Nephron (organoid): ENCODE measurements at regions not wholly inside any gene's neighbourhood (a gene's known extent, or its start where the extent isn't known, plus 50 kb on each side); places are given as distances from the start of the nearest gene placed in this dataset.

Source experiments
- H3K27ac Mint-ChIP-seq, 3 experiments: 2 replicates each; pipeline ENCODE4 v1.8.0; 2020; ENCODE audit warnings: mixed read lengths in 3 of 3, mild to moderate bottlenecking in 2 of 3, moderate library complexity in 1 of 3
- H3K27me3 Mint-ChIP-seq: 2 replicates; pipeline ENCODE4 v1.8.0; 2021; ENCODE audit warnings: low read depth, mild to moderate bottlenecking, moderate library complexity, mixed read lengths
- H3K36me3 Mint-ChIP-seq: 2 replicates; pipeline ENCODE4 v1.8.0; 2020; ENCODE audit warnings: low read depth, mixed read lengths
- H3K4me1 Mint-ChIP-seq: 2 replicates; pipeline ENCODE4 v1.8.0; 2020; ENCODE audit warnings: mixed read lengths
- H3K4me3 Mint-ChIP-seq, 3 experiments: 2 replicates each; pipeline ENCODE4 v1.8.0; 2020; ENCODE audit warnings: mild to moderate bottlenecking in 3 of 3, mixed read lengths in 3 of 3, moderate library complexity in 2 of 3
- H3K9me3 Mint-ChIP-seq: 2 replicates; pipeline ENCODE4 v1.8.0; 2020; ENCODE audit warnings: mixed read lengths
- TF ChIP-seq, protein P1 (sequence below), 3 experiments: fragments of 200-600 bp; sonication (generic); IDR thresholded peaks; one replicate each; pipeline ENCODE4 v1.5.0; 2021; ENCODE audit warnings: antibody characterized with exemption in 3 of 3; ENCODE audit not compliant: unreplicated experiment in 3 of 3

GRCh38 chr4:173685831-173686210 lies 155.8 kb upstream of the HAND2 start:
- H3K36me3 Mint-ChIP-seq = no peaks in the 10 kb centered on the region
- TF ChIP-seq, protein P1, sequence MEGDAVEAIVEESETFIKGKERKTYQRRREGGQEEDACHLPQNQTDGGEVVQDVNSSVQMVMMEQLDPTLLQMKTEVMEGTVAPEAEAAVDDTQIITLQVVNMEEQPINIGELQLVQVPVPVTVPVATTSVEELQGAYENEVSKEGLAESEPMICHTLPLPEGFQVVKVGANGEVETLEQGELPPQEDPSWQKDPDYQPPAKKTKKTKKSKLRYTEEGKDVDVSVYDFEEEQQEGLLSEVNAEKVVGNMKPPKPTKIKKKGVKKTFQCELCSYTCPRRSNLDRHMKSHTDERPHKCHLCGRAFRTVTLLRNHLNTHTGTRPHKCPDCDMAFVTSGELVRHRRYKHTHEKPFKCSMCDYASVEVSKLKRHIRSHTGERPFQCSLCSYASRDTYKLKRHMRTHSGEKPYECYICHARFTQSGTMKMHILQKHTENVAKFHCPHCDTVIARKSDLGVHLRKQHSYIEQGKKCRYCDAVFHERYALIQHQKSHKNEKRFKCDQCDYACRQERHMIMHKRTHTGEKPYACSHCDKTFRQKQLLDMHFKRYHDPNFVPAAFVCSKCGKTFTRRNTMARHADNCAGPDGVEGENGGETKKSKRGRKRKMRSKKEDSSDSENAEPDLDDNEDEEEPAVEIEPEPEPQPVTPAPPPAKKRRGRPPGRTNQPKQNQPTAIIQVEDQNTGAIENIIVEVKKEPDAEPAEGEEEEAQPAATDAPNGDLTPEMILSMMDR (IDR thresholded peaks at IDR 0.05; ENCODE audit: unreplicated experiment in 3 of 3) = no peak
- no peaks in the 10 kb centered on the region for H3K9me3 Mint-ChIP-seq
- H3K27me3 Mint-ChIP-seq = peaks cover 13% of the 10 kb centered on the region
- no peak overlapping the region for H3K4me3 Mint-ChIP-seq
- no peaks in the 10 kb centered on the region for H3K4me1 Mint-ChIP-seq
- H3K27ac Mint-ChIP-seq = no peak overlapping the region

DNA sequence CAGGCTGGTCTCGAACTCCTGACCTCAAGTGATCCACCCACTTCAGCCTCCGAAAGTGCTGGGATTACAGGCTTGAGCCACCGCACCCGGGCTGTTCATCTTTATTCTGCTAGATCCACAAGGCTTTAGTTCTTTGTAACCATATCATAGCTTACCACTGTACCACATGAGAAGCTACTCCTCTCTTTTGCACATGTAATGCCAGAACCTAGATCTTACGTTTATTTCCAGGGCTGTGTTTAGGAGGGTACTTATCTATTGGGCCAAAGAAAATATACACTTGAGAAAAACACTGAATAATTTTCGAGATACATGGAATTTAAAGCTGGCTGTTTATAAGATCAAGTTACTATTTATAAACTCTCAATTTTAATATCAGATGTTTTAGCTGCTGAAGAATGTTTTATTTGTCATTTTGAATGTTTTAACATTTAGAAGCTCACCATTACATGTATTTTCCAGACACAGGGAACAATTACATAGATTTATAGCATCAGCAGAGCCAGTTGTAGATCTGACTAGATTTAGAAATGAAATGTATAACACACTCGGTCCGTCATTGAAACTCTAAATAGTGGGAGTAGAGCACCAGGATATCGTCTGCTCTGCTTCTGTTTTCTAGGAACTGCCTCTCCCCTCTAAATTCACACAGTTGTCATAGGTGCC lies 155.3 kb upstream of the HAND2 start:
- Mint-ChIP-seq H3K4me3 (no peak overlapping the region), H3K4me1 (no peaks in the 10 kb centered on the region), H3K9me3 (no peaks in the 10 kb centered on the region), H3K27ac (no peak overlapping the region), H3K36me3 (no peaks in the 10 kb centered on the region), H3K27me3 (peaks cover 13% of the 10 kb centered on the region)
- TF ChIP-seq, protein P1 (IDR thresholded peaks at IDR 0.05; ENCODE audit: unreplicated experiment in 3 of 3) = no peak

DNA sequence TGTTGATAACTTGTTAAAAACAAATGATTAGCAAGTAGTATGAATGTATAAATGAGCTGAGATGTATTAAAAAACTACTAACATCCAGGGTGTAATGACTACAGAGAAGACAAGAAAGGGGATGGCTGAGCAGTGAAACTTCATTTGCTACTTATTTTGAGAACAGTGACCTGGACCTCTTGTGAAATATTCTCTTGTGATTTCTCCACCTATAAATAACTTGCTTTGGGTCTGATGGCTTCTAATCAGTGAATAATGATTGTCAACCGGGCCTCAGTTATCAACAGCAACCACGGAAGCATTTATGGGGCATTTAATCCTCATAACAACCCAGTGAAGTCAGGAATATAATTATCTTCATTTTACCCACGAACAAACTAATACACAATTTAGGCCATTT lies 154.2 kb upstream of the HAND2 start:
- TF ChIP-seq, protein P1 (IDR thresholded peaks at IDR 0.05; ENCODE audit: unreplicated experiment in 3 of 3) = no peak
- Mint-ChIP-seq H3K4me1 (no peaks in the 10 kb centered on the region), H3K9me3 (no peaks in the 10 kb centered on the region), H3K27me3 (peaks cover 13% of the 10 kb centered on the region), H3K36me3 (no peaks in the 10 kb centered on the region), H3K4me3 (no peak overlapping the region), H3K27ac (no peak overlapping the region)

DNA sequence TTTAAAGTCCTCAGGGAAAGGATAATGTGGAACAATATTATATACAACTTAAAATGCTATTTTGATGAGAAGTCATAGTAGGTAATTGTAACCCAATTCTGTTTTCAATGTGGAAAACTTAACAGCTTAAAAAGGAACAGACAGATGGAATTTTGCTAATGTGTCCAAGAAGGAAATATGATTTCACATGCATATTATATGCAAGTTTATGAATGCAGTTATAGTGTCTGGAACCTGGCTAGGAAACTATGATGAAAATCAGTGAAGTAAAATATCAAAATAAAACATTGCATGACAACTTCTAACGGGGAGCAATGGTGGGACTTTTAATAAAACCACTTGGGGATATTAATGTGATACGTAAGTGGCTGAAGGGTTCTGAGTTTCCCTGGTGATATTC lies 152.6 kb upstream of the HAND2 start:
- Mint-ChIP-seq H3K4me1 (no peaks in the 10 kb centered on the region), H3K9me3 (no peaks in the 10 kb centered on the region), H3K4me3 (no peak overlapping the region), H3K27ac (no peak overlapping the region), H3K27me3 (peaks cover 4% of the 10 kb centered on the region), H3K36me3 (no peaks in the 10 kb centered on the region)
- TF ChIP-seq, protein P1 (IDR thresholded peaks at IDR 0.05; ENCODE audit: unreplicated experiment in 3 of 3) = no peak

- TF ChIP-seq, protein P1 (IDR thresholded peaks at IDR 0.05; ENCODE audit: unreplicated experiment in 3 of 3) = no peak
- no peak overlapping the region for H3K27ac Mint-ChIP-seq
- no peak overlapping the region for H3K4me3 Mint-ChIP-seq
- H3K9me3 Mint-ChIP-seq = no peaks in the 10 kb centered on the region
- no peaks in the 10 kb centered on the region for H3K4me1 Mint-ChIP-seq
- peaks cover 4% of the 10 kb centered on the region for H3K27me3 Mint-ChIP-seq
- no peaks in the 10 kb centered on the region for H3K36me3 Mint-ChIP-seq
Measured at GRCh38 chr4:173680278-173680677, 150.2 kb upstream of the HAND2 start.

GRCh38 chr4:173675446-173675845 lies 145.4 kb upstream of the HAND2 start:
- TF ChIP-seq, protein P1 (IDR thresholded peaks at IDR 0.05; ENCODE audit: unreplicated experiment in 3 of 3) = no peak
- Mint-ChIP-seq H3K4me1 (no peaks in the 10 kb centered on the region), H3K9me3 (no peaks in the 10 kb centered on the region), H3K4me3 (no peak overlapping the region), H3K27me3 (no peaks in the 10 kb centered on the region), H3K36me3 (no peaks in the 10 kb centered on the region), H3K27ac (no peak overlapping the region)
